ENCODE measurements at regions not wholly inside any gene's neighbourhood (a gene's known extent, or its start where the extent isn't known, plus 50 kb on each side); places are given as distances from the start of the nearest gene placed in this dataset.

DNA sequence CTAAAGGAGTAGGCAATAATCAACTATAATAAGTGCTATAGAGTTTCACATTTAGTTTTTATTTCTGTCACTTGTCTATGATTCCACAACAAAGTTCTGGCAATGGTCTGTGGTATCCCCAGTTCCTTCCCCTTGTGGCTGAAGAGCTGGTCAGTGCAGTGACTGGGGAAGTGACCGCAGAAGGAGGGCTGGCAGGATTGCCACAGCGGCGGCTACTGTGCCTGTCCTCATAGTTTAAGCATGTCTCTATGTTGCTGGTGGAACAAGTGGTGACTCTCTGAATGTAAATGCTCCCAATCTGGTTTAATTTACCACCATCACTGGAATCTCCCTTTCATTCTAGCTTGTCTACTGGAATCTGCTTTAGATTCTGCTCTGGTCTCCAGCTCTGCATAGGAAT is 170.6 kb upstream of the GK2 start:
- no peaks in the 10 kb centered on the region for H3K36me3 ChIP-seq (replicated peaks in 1 of 2; ENCODE audit: control insufficient read depth in 1 of 2, insufficient read depth in 2 of 2, low read length in 1 of 2)
- ChIA-PET CTCF (interaction anchor here (0.7 to 1.5 kb wide), 4 partner anchors 18 to 642 kb away, joined by 3 to 4 read pairs (median 3); no protein-coding TSS in a partner anchor), POLR2A (no interaction called here)
- H3K4me3 ChIP-seq (ENCODE audit: low read depth in 2 of 2, low read length in 1 of 2), result no peak overlapping the region
- H3K79me2 ChIP-seq (ENCODE audit: insufficient read depth), result no peaks in the 10 kb centered on the region
- no peaks in the 10 kb centered on the region for H3K27me3 ChIP-seq (ENCODE audit: insufficient read depth)
- H3K9me3 ChIP-seq, result no peaks in the 10 kb centered on the region
- DNase-seq, result no peak
- no peak overlapping the region for H3K27ac ChIP-seq (ENCODE audit: low read depth in 2 of 2, low read length in 1 of 2)
- H3K4me2 ChIP-seq, result no peak overlapping the region
- H3K4me1 ChIP-seq (ENCODE audit: control insufficient read depth in 1 of 2, insufficient read depth in 2 of 2, low read depth in 1 of 2, low read length in 1 of 2), result no peaks in the 10 kb centered on the region
- H3K9ac ChIP-seq, result no peak overlapping the region
- no peaks in the 10 kb centered on the region for H4K20me1 ChIP-seq (ENCODE audit: insufficient read depth)
- no peak overlapping the region for H2AFZ ChIP-seq (ENCODE audit: low read depth)
- 88% methylated on average over 3 of the region's 3 CpGs for WGBS (ENCODE audit: low lambda C conversion rate)
- H3F3A ChIP-seq (replicated peaks; ENCODE audit: insufficient read depth), result no peaks in the 10 kb centered on the region
- H3K9me2 ChIP-seq, result no peaks in the 10 kb centered on the region
- TF ChIP-seq PBX3 (IDR thresholded peaks at IDR 0.05), result no peak
- TF ChIP-seq NFIC (IDR thresholded peaks at IDR 0.05; ENCODE audit: borderline replicate concordance), result no peak
- TF ChIP-seq SIN3A (IDR thresholded peaks at IDR 0.05; ENCODE audit: borderline replicate concordance, low read depth, low read length), result no peak
- TF ChIP-seq MEF2A (IDR thresholded peaks at IDR 0.05; ENCODE audit: borderline replicate concordance, low read depth), result no peak
- no peak for TF ChIP-seq EZH2phosphoT487 (IDR thresholded peaks at IDR 0.05; ENCODE audit: borderline replicate concordance, low read depth)
- TF ChIP-seq CTCF (IDR thresholded peaks at IDR 0.05), result no peak
- no peak for TF ChIP-seq RXRA (IDR thresholded peaks at IDR 0.05; ENCODE audit: borderline replicate concordance, low read depth)
- TF ChIP-seq TEAD4 (IDR thresholded peaks at IDR 0.05; ENCODE audit: borderline replicate concordance, insufficient read depth), result no peak
- TF ChIP-seq GATA2 (CRISPR knock-in tag; IDR thresholded peaks at IDR 0.05), result no peak
- TF ChIP-seq, protein P1, sequence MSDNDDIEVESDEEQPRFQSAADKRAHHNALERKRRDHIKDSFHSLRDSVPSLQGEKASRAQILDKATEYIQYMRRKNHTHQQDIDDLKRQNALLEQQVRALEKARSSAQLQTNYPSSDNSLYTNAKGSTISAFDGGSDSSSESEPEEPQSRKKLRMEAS (IDR thresholded peaks at IDR 0.05; ENCODE audit: low read depth), result no peak
- TF ChIP-seq GABPA (IDR thresholded peaks at IDR 0.05; ENCODE audit: low read depth), result no peak
- no peak for TF ChIP-seq TAF1 (IDR thresholded peaks at IDR 0.05; ENCODE audit: borderline replicate concordance, low read depth, low read length)
- TF ChIP-seq JUND (IDR thresholded peaks at IDR 0.05), result no peak
- TF ChIP-seq, protein P2, sequence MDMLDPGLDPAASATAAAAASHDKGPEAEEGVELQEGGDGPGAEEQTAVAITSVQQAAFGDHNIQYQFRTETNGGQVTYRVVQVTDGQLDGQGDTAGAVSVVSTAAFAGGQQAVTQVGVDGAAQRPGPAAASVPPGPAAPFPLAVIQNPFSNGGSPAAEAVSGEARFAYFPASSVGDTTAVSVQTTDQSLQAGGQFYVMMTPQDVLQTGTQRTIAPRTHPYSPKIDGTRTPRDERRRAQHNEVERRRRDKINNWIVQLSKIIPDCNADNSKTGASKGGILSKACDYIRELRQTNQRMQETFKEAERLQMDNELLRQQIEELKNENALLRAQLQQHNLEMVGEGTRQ (IDR thresholded peaks at IDR 0.05; ENCODE audit: borderline replicate concordance, low read depth, low read length), result no peak
- no peak for TF ChIP-seq RFX5 (IDR thresholded peaks at IDR 0.05; ENCODE audit: low read length)
- no peak for TF ChIP-seq SMC3 (IDR thresholded peaks at IDR 0.05; ENCODE audit: low read depth, low read length)
- TF ChIP-seq YY1 (IDR thresholded peaks at IDR 0.05; ENCODE audit: low read depth), result no peak
- TF ChIP-seq TCF12 (IDR thresholded peaks at IDR 0.05), result no peak
- no peak for TF ChIP-seq USF1 (IDR thresholded peaks at IDR 0.05; ENCODE audit: borderline replicate concordance, low read depth)
- no peak for TF ChIP-seq ELF1 (IDR thresholded peaks at IDR 0.05)

All from SK-N-SH (cell line).